HG03575 (cell line): ENCODE measurements at regions not wholly inside any gene's neighbourhood (a gene's known extent, or its start where the extent isn't known, plus 50 kb on each side); places are given as distances from the start of the nearest gene placed in this dataset.

Experiments used
- ATAC-seq: cut with Tn5 transposase; IDR thresholded peaks from one replicate; pipeline ENCODE4 v1.9.1; 2021; ENCODE audit not compliant: unreplicated experiment, insufficient number of reproducible peaks, low FRiP score; ENCODE audit errors: extremely low read depth

- ATAC-seq = no peak
Measured at GRCh38 chr14:99058542-99058941, 213.5 kb downstream of the BCL11B start.

DNA sequence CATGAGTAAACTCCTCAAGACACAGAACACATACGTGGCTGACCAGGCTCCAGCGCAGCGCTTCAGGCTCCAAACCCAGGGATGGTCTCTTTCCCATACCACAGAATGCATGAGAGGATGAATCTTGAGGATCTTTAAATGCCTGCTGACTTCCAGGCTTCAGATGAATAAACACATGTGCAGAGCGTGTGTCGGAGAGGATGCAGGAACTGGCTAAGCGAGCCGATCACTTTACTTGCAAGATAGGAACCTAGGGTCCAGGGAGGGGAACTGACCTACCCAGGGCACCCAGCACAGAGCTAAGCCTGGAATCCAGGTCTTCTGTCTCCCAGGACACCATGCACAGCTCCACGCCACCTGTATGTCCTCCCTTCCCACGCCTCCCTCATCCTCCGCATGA, 209.8 kb downstream of the BCL11B start:
- ATAC-seq = no peak

DNA sequence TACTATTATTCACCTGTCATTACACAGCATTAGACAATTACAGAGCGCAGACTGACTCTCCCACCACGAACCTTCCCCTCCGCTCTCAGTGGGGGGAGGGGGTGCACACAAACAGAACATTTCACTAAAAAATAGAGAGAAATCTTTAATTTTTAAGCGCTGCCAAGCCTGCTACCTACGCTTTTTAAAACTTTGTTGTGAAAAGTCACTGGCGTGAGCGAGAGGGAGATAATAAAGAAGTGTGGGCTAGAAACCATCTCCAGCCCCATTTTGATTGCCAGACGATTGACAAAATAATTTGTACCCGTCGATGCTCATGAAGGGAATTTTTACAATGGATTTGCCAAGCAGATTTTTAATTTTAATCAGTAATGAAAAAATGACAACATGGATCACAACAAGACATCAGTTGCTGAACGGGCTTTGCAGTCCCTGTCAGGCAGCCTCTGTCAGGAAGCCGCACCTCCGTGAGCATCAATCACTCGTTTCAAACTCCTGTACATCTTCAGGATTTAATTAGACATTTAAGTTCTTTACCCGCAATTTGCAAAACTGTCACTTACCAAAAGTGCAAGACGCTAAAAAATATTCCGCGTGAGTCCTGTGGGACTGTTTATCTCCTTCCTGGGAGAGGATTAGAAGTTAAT, 209.1 kb downstream of the BCL11B start:
- ATAC-seq = no peak

DNA sequence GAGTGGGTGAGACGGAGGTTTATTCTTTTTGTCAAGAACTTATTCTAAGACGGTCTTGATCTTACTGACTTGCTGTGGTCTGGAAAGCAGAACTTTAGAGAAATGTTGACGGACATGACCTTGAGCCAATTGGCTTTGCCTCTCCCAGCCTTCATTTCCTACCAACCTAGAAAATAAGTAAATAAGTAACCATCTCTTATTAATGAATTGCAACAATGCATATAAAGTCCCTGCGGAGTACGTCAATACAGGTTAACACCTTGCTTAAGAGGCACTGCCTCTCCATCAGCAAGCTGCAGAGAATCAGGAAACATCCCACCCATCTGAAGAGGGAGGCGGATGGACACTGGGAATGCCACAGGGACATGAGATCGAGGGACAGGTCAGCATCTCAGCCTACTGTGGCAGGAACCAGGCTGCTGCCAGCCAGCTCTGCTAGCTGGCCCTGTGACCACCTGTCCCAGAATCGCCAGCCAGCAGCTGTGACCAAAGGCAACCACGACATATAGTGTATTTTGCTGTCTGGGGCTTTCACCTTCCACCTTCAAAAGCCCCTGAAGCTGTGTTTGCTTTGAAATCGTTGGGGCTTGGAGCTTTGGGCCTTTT, 208.3 kb downstream of the BCL11B start:
- ATAC-seq = no peak

DNA sequence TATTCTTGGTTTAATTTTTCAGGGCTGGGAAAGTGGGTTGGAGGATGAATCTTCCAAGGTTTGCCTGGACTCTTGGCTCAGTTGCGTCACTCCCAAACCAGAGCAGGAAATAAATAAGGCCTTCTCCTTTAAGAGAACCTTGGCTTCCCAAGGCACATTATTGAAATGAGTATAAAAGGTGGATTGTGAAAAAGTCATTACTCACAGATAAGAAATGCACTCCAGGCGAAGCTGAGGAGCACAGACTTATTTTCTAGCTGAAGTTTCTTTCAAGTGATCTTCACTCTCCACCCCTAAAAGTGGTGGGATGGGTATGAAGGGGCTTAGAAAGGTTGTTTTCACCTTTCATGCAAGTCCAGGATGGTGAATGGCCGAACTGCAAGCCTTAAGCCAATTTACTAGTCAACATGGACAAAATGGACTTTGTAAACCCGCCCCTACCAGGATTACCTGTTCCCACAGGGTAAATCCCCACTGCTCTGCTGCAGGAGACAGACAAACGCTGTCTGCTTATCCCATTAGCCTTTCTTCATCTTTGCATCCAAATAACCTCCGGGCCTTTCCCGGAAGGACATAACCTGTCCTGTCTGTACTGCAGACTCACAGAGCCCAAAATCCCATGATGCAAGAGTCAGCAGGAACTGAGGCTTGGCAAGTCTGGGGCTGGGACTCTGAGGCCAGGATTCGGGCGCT, 207.6 kb downstream of the BCL11B start:
- ATAC-seq = no peak

- no peak for ATAC-seq
Measured at GRCh38 chr14:99065551-99065950, 206.4 kb downstream of the BCL11B start.

GRCh38 chr14:99066378-99066777, 205.6 kb downstream of the BCL11B start:
- ATAC-seq = no peak

GRCh38 chr14:99067141-99067920, 204.7 kb downstream of the BCL11B start:
- ATAC-seq = no peak

DNA sequence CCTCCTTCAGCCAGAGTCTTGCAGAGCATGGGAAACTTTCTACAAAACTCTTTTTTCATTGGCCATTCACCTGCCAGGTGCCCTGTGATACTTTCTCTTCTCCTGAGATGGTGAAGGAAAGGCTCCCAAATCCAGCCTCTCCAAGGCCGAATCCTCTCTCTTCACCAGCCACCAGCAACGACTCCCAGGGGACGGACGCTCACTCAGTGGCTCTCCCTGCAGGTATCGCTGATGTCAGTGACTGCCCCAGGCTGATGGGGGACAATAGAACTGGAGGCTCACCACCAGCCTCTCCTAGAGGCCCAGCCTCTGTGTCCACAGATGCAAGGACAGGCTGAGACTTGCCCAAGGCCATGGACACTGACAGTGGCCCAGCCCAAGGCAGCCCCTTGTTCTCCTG, 204.1 kb downstream of the BCL11B start:
- no peak for ATAC-seq

GRCh38 chr14:99069946-99070345, 202.1 kb downstream of the BCL11B start:
- no peak for ATAC-seq

DNA sequence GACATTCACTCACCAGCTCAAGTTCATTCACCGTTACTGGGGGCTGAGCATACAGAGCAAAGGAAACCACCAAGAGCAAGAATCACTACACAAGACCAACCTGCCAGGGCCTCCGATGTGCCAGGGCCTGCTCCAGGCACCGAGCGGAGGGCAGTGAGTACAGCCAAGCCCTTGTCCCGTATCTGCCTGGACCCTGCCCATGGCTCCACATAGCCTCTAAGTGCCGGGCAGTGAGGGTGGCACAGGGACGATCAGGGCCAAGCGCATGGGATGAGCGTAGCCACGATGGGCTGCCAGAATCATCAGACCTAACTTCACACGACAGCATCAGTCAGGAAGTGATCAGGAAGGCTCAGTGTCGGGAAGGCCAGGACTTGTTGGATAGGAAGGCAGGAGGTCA, 199.6 kb downstream of the BCL11B start:
- ATAC-seq = no peak

DNA sequence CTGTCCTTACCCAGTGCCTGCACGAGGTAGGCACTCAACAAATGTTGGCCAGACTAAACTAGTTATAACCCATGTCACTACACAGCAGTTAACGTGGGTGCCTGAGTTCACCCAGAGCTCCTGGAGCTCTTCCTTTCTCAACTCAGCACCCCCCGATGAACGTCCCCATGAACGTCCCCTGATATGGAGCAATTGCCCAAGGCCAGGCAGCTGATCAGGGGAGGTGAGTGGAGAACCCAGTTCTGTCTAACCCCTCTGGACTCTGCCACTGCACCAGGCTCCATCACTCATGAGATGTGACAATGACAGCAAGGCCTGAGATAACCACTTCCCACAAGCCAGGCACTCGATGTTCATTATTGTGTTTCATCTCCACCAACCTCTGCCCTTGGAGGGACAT, 199.0 kb downstream of the BCL11B start:
- no peak for ATAC-seq

GRCh38 chr14:99073431-99073830, 198.6 kb downstream of the BCL11B start:
- no peak for ATAC-seq

- ATAC-seq = no peak
Measured at GRCh38 chr14:99075061-99075460, 196.9 kb downstream of the BCL11B start.

- no peak for ATAC-seq
Measured at GRCh38 chr14:99075771-99076375, 196.1 kb downstream of the BCL11B start.

DNA sequence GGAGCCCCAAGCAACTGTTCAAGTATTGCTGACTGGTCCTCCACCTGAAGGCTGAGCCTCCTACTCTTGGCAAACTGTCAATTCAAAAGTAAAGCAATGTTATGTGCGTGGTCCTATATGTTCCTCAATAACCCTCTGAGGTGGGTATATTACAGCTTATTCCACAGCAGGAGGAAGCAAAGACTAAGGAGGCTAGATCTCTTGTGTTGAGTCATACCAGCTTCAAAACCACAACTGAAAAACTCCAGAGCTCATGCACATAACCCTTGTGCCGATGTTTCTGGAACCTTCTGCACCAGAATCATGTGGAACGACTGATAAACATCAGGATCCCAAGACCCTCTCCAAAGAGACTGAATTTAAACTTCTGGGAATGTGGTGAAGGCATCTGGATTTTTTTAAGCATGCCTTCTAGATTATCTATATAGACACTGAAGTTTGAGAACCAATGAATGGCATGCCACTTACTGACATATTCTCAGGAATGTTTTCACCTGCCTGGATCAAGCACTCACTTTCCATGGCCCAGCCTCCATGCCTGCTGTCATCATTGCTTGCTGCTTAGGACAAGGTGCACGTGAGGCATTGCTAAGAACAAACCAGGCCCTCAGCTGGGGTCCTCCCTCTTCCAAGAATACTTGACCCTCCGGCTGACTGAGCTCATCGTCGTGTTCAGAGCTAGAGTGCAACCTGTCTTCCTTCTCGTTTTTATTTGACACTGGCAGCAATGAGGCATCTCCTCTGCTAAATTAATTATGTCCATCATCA, 194.7 kb downstream of the BCL11B start:
- ATAC-seq = no peak

DNA sequence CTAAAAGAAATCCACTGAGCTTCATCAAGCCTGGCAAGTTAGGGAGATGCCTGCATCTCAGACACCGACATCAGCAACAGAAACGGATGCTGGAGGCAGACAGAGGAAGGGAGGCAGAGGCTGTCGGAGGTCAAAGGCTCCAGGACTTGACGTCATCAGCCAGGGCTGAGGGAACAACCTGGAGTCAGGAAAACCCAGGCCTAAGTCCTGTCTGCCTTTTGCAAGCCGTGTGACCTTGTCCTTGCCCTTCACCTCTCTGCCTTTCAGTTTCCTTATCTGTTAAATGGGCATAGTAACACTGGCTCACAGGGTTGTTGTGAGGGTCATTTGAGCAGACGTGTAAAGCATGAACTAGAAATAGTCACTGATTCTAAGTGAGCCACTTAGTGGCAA, 194.2 kb downstream of the BCL11B start:
- ATAC-seq = no peak

DNA sequence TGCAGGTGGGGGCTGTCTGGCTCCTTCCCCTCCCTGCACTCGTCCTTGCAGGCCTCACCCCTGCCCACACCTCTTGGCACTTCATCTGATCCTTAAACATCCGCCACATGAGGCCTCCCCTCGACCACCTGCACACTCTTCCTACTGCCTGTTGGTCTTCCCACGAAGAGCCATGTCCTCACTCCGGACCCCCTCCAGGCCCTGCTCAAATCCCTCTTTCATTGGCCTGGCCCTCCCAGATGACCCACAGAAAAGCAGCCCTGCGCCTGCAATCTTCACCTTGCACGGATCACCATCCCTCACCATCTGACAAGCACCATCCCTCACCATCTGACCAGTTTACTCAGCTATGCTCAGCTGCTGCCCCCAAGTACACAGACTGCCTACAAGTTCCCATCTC, 193.6 kb downstream of the BCL11B start:
- no peak for ATAC-seq
